ENCODE measurements at regions not wholly inside any gene's neighbourhood (a gene's known extent, or its start where the extent isn't known, plus 50 kb on each side); places are given as distances from the start of the nearest gene placed in this dataset.

DNA sequence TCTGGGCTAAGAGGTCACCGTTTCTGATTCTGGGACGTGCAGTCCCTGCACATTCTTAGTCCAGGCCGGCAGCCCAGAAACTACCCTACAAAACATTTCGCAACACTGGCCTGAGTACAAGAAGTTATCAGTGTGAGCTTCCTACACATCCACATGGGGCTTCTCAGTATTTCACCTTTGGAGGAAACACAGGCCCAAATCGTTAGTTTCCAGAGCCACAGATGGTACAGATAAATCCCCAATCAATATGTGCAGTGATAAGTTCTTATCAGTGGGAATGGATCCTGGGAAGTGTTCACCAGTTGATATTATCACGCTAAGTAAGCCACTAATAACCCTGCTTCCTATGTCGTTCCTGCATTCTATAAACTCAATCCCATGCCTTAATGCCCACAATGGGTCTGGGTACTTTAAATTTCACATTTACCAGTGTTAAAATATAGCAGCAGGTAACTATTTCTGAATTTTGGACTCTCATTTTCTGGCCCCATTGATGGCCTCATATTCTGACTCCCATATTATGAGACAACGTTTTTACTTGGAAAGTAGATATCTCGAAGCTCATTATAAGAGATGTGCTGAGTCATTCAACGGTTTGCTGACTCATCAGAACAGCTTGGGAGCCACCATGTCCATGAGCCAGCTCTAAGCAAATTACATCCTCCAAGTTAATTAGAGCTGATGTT is 370.2 kb upstream of the MAF start:
- Mint-ChIP-seq H3K36me3 (no peaks in the 10 kb centered on the region), H3K9me3 (peaks cover 0 to 4% (median 0%) of the 10 kb centered on the region in 11 donors)

GRCh38 chr16:79970087-79970486 is 369.6 kb upstream of the MAF start:
- POLR2A ChIA-PET: no interaction called here
- CTCF ChIA-PET: no interaction called here
- Mint-ChIP-seq H3K4me3 (no peak overlapping the region), H3K36me3 (no peaks in the 10 kb centered on the region), H3K4me1 (no peaks in the 10 kb centered on the region), H3K27me3 (peaks cover 0 to 12% (median 6%) of the 10 kb centered on the region in 5 donors), H3K9me3 (peaks cover 0 to 4% (median 0%) of the 10 kb centered on the region in 11 donors), H3K27ac (no peak overlapping the region)
- intact Hi-C loops (cut with micrococcal nuclease): no loop called here
- no peaks in the 10 kb centered on the region for H3K36me3 ChIP-seq (ENCODE audit: control insufficient read depth in 2 of 3, insufficient read depth in 3 of 3, low read length in 3 of 3)
- H3K27ac ChIP-seq (ENCODE audit: low read depth, low read length): no peak overlapping the region
- no peaks in the 10 kb centered on the region for H3K9me3 ChIP-seq (ENCODE audit: control insufficient read depth in 2 of 3, low read length in 3 of 3)
- no peak overlapping the region for H3K4me3 ChIP-seq (ENCODE audit: low read length)
- DNase-seq: no peak
- ATAC-seq: no peak
- no peaks in the 10 kb centered on the region for H3K4me1 ChIP-seq (ENCODE audit: control insufficient read depth in 2 of 2, insufficient read depth in 2 of 2, low read length in 2 of 2)
- H3K27me3 ChIP-seq (ENCODE audit: control insufficient read depth in 2 of 2, insufficient read depth in 2 of 2, low read length in 2 of 2): no peaks in the 10 kb centered on the region

More for the DNA sequence above, 370.2 kb upstream of the MAF start:
- Mint-ChIP-seq H3K27ac (no peak overlapping the region), H3K27me3 (peaks cover 0 to 12% (median 6%) of the 10 kb centered on the region in 5 donors), H3K4me3 (no peak overlapping the region), H3K4me1 (no peaks in the 10 kb centered on the region)
- Histone ChIP-seq H3K4me1 (ENCODE audit: control insufficient read depth in 2 of 2, insufficient read depth in 2 of 2, low read length in 2 of 2) (no peaks in the 10 kb centered on the region), H3K4me3 (ENCODE audit: low read length) (no peak overlapping the region), H3K36me3 (ENCODE audit: control insufficient read depth in 2 of 3, insufficient read depth in 3 of 3, low read length in 3 of 3) (no peaks in the 10 kb centered on the region), H3K27ac (ENCODE audit: low read depth, low read length) (no peak overlapping the region), H3K9me3 (ENCODE audit: control insufficient read depth in 2 of 3, low read length in 3 of 3) (no peaks in the 10 kb centered on the region), H3K27me3 (ENCODE audit: control insufficient read depth in 2 of 2, insufficient read depth in 2 of 2, low read length in 2 of 2) (no peaks in the 10 kb centered on the region)
- ChIA-PET POLR2A (no interaction called here), CTCF (no interaction called here)
- DNase-seq (no peak), ATAC-seq (no peak)
- intact Hi-C loops (cut with micrococcal nuclease): no loop called here

DNA sequence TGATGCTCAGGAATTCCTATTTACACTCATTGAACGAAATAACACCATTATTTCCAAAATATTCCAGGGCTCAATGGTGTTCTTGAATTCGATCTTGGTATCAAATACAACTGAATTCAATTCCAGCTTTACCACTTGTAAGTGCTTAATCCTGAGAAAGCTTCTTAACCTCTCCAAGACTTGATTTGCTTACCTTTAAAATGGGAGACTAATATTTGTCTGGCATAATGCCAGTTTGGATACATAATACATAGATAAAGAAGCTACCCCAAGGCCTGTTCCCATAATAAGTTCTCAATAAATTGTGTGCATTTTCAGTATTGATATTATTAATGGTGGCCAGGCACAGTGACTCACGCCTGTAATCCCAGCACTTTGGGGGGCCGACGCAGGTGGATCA is 368.9 kb upstream of the MAF start:
- no peaks in the 10 kb centered on the region for H3K4me1 ChIP-seq (ENCODE audit: control insufficient read depth in 2 of 2, insufficient read depth in 2 of 2, low read length in 2 of 2)
- Mint-ChIP-seq H3K4me3 (no peak overlapping the region), H3K36me3 (no peaks in the 10 kb centered on the region), H3K9me3 (peaks cover 0 to 4% (median 0%) of the 10 kb centered on the region in 11 donors), H3K4me1 (no peaks in the 10 kb centered on the region), H3K27ac (no peak overlapping the region), H3K27me3 (peaks cover 0 to 12% (median 6%) of the 10 kb centered on the region in 5 donors)
- no peaks in the 10 kb centered on the region for H3K9me3 ChIP-seq (ENCODE audit: control insufficient read depth in 2 of 3, low read length in 3 of 3)
- no peak overlapping the region for H3K27ac ChIP-seq (ENCODE audit: low read depth, low read length)
- no peak for ATAC-seq
- no peaks in the 10 kb centered on the region for H3K27me3 ChIP-seq (ENCODE audit: control insufficient read depth in 2 of 2, insufficient read depth in 2 of 2, low read length in 2 of 2)
- intact Hi-C loops (cut with micrococcal nuclease): no loop called here
- POLR2A ChIA-PET: no interaction called here
- CTCF ChIA-PET: interaction anchor here (0.6 kb wide), 1 partner anchor 16 kb away, joined by 3 read pairs; no protein-coding TSS in a partner anchor
- H3K4me3 ChIP-seq (ENCODE audit: low read length): no peak overlapping the region
- H3K36me3 ChIP-seq (ENCODE audit: control insufficient read depth in 2 of 3, insufficient read depth in 3 of 3, low read length in 3 of 3): no peaks in the 10 kb centered on the region
- no peak for DNase-seq

DNA sequence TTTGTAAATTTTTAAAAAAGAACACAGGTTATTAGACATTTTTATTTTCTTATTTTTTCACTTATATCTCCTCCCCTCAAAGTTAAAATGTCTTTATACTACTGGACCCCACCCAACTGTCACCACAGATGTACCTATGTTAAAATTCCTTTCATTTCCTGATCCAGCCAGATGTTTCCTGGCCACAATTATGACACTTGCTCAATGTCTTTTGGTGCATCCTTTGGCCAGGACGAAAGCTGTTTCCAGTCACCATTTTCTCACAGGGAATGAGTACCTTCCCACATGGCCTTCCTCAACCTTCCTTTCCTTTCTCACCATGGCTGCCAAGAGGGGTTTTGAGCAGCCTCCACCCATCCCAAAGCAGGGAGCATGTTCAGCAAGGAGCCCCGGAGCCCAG is 365.7 kb upstream of the MAF start:
- Histone ChIP-seq H3K4me1 (ENCODE audit: control insufficient read depth in 2 of 2, insufficient read depth in 2 of 2, low read length in 2 of 2) (no peaks in the 10 kb centered on the region), H3K36me3 (ENCODE audit: control insufficient read depth in 2 of 3, insufficient read depth in 3 of 3, low read length in 3 of 3) (no peaks in the 10 kb centered on the region), H3K9me3 (ENCODE audit: control insufficient read depth in 2 of 3, low read length in 3 of 3) (no peaks in the 10 kb centered on the region), H3K27me3 (ENCODE audit: control insufficient read depth in 2 of 2, insufficient read depth in 2 of 2, low read length in 2 of 2) (no peaks in the 10 kb centered on the region), H3K4me3 (ENCODE audit: low read length) (no peak overlapping the region), H3K27ac (ENCODE audit: low read depth, low read length) (no peak overlapping the region)
- H3K27ac Mint-ChIP-seq: no peak overlapping the region
- ATAC-seq: no peak
- peaks cover 0 to 9% (median 1%) of the 10 kb centered on the region in 11 donors for H3K9me3 Mint-ChIP-seq
- no peaks in the 10 kb centered on the region for H3K4me1 Mint-ChIP-seq
- ChIA-PET CTCF (no interaction called here), POLR2A (no interaction called here)
- intact Hi-C loops (cut with micrococcal nuclease): no loop called here
- DNase-seq: no peak
- no peak overlapping the region for H3K4me3 Mint-ChIP-seq
- H3K36me3 Mint-ChIP-seq: peaks cover 0 to under 1% (median 0%) of the 10 kb centered on the region in 5 donors
- peaks cover 4 to 12% (median 6%) of the 10 kb centered on the region in 5 donors for H3K27me3 Mint-ChIP-seq

GRCh38 chr16:79965718-79966117 is 365.2 kb upstream of the MAF start:
- DNase-seq: no peak
- Histone ChIP-seq H3K4me1 (ENCODE audit: control insufficient read depth in 2 of 2, insufficient read depth in 2 of 2, low read length in 2 of 2) (no peaks in the 10 kb centered on the region), H3K36me3 (ENCODE audit: control insufficient read depth in 2 of 3, insufficient read depth in 3 of 3, low read length in 3 of 3) (no peaks in the 10 kb centered on the region), H3K9me3 (ENCODE audit: control insufficient read depth in 2 of 3, low read length in 3 of 3) (no peaks in the 10 kb centered on the region), H3K4me3 (ENCODE audit: low read length) (no peak overlapping the region), H3K27me3 (ENCODE audit: control insufficient read depth in 2 of 2, insufficient read depth in 2 of 2, low read length in 2 of 2) (no peaks in the 10 kb centered on the region), H3K27ac (ENCODE audit: low read depth, low read length) (no peak overlapping the region)
- H3K4me3 Mint-ChIP-seq: no peak overlapping the region
- ChIA-PET POLR2A (no interaction called here), CTCF (no interaction called here)
- peaks cover 0 to 4% (median 3%) of the 10 kb centered on the region in 5 donors for H3K36me3 Mint-ChIP-seq
- intact Hi-C loops (cut with micrococcal nuclease): no loop called here
- peaks cover 4 to 12% (median 10%) of the 10 kb centered on the region in 5 donors for H3K27me3 Mint-ChIP-seq
- ATAC-seq: no peak
- no peak overlapping the region for H3K27ac Mint-ChIP-seq
- no peaks in the 10 kb centered on the region for H3K4me1 Mint-ChIP-seq
- H3K9me3 Mint-ChIP-seq: peaks cover 1 to 9% (median 5%) of the 10 kb centered on the region in 11 donors

- Histone ChIP-seq H3K27ac (ENCODE audit: low read depth, low read length) (no peak overlapping the region), H3K9me3 (ENCODE audit: control insufficient read depth in 2 of 3, low read length in 3 of 3) (no peaks in the 10 kb centered on the region), H3K36me3 (ENCODE audit: control insufficient read depth in 2 of 3, insufficient read depth in 3 of 3, low read length in 3 of 3) (no peaks in the 10 kb centered on the region), H3K4me3 (ENCODE audit: low read length) (no peak overlapping the region), H3K27me3 (ENCODE audit: control insufficient read depth in 2 of 2, insufficient read depth in 2 of 2, low read length in 2 of 2) (peaks cover 0 to 4% of the 10 kb centered on the region in 2 donors), H3K4me1 (ENCODE audit: control insufficient read depth in 2 of 2, insufficient read depth in 2 of 2, low read length in 2 of 2) (no peaks in the 10 kb centered on the region)
- no peak overlapping the region for H3K4me3 Mint-ChIP-seq
- no peak overlapping the region for H3K27ac Mint-ChIP-seq
- peaks cover 3 to 10% (median 5%) of the 10 kb centered on the region in 11 donors for H3K9me3 Mint-ChIP-seq
- DNase-seq (no peak), ATAC-seq (no peak)
- CTCF ChIA-PET: no interaction called here
- H3K36me3 Mint-ChIP-seq: peaks cover 0 to 4% (median 3%) of the 10 kb centered on the region in 5 donors
- H3K27me3 Mint-ChIP-seq: peaks cover 5 to 17% (median 12%) of the 10 kb centered on the region in 5 donors
- no peaks in the 10 kb centered on the region for H3K4me1 Mint-ChIP-seq
- intact Hi-C loops (cut with micrococcal nuclease): no loop called here
- POLR2A ChIA-PET: no interaction called here
Observed at GRCh38 chr16:79964104-79964503, 363.6 kb upstream of the MAF start.

- Histone ChIP-seq H3K9me3 (ENCODE audit: control insufficient read depth in 2 of 3, low read length in 3 of 3) (no peaks in the 10 kb centered on the region), H3K4me1 (ENCODE audit: control insufficient read depth in 2 of 2, insufficient read depth in 2 of 2, low read length in 2 of 2) (no peaks in the 10 kb centered on the region), H3K27me3 (ENCODE audit: control insufficient read depth in 2 of 2, insufficient read depth in 2 of 2, low read length in 2 of 2) (peaks cover 0 to 4% of the 10 kb centered on the region in 2 donors), H3K36me3 (ENCODE audit: control insufficient read depth in 2 of 3, insufficient read depth in 3 of 3, low read length in 3 of 3) (no peaks in the 10 kb centered on the region), H3K27ac (ENCODE audit: low read depth, low read length) (no peak overlapping the region), H3K4me3 (ENCODE audit: low read length) (no peak overlapping the region)
- ChIA-PET CTCF (interaction anchor here (0.7 kb wide), 1 partner anchor 337 kb away, joined by 3 read pairs; no protein-coding TSS in a partner anchor), POLR2A (no interaction called here)
- Mint-ChIP-seq H3K9me3 (peaks cover 2 to 13% (median 6%) of the 10 kb centered on the region in 11 donors), H3K27ac (no peak overlapping the region), H3K4me1 (no peaks in the 10 kb centered on the region), H3K4me3 (no peak overlapping the region), H3K36me3 (peaks cover 0 to 4% (median 3%) of the 10 kb centered on the region in 5 donors), H3K27me3 (peaks cover 5 to 21% (median 11%) of the 10 kb centered on the region in 5 donors)
- ATAC-seq: no peak
- no peak for DNase-seq
- intact Hi-C loops (cut with micrococcal nuclease): no loop called here
Observed at GRCh38 chr16:79962962-79963361, 362.4 kb upstream of the MAF start.

All from naive thymus-derived CD4-positive, alpha-beta T cell (primary cell).